HG02938 (cell line): ENCODE measurements at regions not wholly inside any gene's neighbourhood (a gene's known extent, or its start where the extent isn't known, plus 50 kb on each side); places are given as distances from the start of the nearest gene placed in this dataset.
"Not testable (repeated sequence)": the region's sequence is repeated elsewhere in the genome, so short reads cannot be mapped to it uniquely, and the experiment has no call there.

Source experiments
- ATAC-seq: cut with Tn5 transposase; IDR thresholded peaks from one replicate; pipeline ENCODE4 v1.9.1; 2021; ENCODE audit warnings: mild to moderate bottlenecking, moderate library complexity; ENCODE audit not compliant: unreplicated experiment

DNA sequence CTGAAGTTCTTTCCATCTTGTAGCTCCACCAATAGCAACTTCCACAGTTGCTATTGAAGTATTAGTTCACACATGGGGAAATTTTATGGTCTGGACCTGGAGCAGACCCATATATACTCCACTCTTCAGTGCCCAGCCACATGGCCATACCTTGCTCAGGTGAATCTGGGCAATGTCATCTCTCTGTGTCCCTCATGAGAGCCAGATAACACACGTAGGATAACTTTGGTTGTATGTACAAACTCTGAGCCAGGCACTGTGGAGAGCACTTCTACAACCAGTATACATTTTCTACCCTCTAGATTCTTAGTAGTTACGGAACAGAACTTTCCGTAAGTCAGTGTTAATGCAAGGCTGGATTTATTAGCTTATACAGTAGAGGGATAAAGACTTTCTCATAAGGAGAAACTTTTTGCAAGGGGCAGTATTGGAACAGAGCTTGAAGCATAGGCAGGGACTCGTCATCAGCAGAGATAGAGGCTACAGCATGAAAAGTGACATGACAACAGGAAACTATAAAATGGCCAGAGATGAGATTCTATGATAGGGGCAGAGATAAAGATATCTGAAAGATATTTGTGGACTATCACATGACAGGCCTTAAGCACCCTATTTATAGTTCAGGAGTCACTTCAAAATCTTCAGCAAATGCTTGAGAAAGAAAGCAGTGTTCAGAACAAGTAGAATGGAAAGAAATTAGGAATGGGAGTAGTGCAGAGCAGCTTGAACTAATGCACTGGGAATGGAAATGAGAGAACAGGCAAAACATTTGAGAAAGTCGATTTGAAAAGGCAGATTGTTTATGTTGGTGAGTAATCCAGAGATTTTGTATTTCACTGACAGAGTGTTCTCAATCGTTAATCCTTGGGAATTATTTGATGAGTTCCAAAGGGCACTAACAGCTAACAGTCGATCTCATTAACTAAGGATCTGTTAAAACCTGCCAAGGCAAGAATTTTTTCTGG, 481.8 kb downstream of the USP25 start:
- ATAC-seq: no peak

DNA sequence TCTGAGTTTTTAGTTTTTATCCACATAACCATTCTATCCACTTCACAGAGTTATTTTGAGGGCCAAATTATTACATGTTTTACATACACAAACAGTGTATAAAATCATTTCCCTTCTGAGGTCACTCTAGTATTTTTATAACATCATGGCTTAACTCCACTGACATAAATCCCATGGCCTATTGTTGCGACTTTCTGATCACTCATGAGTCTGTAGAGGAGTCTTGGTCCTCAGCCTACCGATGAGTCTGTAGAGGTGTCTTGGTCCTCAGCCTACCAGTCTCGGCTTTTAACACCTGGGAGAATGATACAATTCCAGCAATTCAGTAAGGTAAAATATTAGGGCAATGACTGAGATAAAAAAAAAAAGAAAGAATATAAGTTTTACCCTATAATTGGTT, 483.7 kb downstream of the USP25 start:
- no peak for ATAC-seq

DNA sequence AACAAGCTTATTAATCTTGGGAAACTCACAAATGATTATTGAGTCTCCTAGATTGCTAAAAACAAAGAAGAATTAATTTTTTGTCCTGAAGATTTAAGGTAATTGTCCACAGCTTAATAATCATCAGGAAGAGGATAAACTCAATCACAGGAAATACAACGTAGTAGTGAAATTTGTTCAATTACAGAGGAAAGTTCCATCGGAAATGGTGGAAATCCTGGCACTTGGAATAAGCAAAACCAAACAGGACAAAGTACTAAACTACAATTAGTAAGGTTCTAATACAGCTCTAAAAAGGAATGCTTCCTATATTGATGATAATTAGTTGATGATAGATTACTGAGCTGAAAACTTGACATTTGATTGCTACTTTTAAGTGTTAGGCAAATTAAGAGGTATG, 485.4 kb downstream of the USP25 start:
- ATAC-seq: no peak

DNA sequence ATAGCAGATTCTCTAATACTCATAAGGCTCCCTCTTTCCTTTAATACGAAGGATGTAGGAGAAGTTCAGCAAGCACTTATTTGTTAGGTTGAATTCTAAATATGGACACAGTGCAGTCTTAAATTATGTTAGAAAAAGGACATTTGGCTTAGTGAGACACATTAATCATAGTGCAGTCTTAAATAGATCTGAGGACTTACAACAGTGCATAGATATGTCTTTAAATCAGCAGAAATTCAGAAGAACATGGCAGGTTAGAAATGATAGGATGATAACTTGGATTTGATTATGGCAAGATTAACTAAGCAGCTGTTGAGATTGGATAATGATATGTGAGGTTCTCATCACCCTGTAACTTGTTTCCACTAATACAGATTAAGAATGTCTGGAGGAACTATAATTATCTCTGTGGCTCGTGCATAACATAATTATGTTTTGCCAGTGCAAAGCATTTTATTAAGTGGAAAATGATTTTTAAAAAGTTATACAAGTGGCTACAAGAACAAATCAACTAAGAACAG, 485.9 kb downstream of the USP25 start:
- ATAC-seq: no peak

DNA sequence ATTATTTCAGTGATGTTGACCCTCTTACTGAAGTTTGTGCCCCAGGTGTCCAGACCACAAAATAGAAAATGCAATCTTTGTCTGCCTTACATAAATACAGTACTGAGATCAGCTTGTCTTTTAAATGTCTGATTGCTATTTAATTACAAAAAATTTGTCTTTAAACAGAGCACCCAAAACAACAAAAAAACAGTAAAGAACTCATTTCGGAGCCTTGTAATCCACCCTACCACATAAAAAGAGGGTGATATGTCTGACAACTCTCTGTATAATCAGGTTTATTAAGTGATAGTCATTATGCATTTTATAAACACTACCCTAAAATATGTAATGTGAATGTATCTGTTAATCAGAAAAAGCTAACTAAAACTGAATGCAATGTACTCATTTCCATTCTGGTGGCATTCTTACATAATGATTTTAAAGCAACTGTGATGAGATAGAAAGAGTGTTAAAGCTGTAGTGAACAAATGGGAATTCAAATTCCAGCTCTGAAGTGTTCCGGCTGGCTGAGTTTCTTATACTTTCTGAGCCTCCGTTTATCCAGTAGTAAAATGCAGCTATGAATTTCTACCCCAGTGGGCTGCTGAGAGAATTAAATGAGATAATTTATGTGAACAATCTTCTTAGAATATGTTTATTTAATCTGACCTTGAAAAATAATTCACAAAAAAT, 486.6 kb downstream of the USP25 start:
- no peak for ATAC-seq

DNA sequence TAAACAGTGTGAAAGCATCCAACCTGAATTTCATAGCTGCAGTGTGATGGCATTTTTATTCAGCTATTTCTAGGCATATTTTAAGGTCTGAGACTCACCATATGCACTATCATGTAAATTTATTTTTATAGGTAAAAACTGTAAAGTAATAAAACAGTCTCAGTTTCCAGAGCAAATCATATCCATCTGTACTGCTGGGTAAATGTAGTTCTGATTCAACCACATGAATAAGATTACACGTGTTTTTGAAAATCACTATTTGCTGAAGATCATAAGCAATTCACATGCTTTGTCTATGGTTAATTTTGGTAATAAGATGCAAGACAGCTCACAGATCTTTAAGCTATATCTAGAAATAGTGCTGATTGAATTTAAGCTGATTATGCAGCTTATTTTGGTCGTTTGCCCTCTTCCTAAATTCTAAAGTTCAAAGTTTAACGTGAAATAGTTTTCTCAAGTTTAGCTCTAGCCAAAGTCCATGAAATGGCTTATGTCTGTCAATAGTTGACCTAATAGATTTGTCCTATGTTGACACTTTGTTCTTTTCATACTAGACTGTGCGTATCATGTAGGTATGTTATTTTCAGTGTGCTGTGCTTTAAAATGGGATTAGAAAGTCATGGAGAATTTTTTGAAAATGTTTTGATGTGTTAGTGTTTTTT, 489.0 kb downstream of the USP25 start:
- no peak for ATAC-seq

DNA sequence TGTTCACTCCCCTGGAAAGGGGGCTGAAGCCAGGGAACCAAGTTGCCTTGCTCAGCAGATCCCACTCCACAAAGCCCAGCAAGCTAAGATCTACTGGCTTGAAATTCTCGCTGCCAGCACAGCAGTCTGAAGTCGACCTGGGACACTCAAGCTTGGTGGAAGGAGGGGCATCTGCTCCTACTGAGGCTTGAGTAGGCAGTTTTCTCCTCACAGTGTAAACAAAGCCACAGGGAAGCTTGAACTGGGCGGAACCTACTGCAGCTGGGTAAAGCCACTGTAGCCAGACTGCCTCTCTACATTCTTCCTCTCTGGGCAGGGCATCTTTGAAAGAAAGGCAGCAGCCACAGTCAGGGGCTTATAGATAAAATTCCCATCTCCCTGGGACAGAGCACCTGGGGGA, 495.0 kb downstream of the USP25 start:
- not testable (repeated sequence) for ATAC-seq

DNA sequence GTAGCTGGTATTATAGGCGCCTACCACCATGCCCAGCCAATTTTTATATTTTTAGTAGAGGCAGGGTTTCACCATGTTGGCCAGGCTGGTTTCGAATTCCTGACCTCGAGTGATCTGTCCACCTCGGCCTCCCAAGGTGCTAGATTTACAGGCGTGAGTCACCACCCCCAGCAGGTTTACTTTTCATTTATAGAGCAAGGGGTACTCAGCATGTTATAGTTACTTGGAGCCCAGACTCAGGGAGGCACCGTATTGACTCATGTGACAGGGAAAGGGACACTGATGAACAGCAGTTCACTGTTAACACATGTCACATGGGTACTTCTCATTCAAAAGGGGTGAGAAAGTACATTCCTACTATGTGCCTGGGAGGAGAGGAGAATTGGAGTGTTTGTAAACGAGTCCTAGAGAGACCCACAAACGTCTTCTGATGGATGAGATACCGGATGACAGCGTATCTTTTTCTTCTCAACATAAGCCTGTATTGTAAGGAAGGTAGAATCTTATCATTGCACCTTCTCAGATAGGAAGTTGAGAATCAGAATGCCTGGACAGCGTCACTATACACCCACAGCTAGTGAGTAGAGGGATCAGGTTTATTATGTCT, 510.0 kb downstream of the USP25 start:
- ATAC-seq: no peak

DNA sequence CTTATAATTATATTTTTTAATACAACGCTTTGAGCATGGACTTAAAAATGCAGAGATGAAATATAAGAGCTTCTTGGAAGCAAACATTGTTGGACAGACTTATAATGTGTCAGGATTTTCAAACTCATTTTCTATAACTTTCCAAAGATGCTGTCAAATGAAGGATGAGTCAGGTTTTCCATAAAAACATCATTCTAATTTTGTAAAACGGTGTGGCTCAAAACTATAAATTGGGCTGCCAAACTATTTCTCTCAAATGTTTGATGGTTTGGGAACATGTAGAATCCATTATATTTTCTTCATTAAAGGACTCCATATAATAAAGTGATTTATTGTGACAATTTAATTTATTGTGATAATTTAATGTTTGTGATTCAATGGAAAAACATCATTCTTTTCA, 511.2 kb downstream of the USP25 start:
- ATAC-seq: no peak

DNA sequence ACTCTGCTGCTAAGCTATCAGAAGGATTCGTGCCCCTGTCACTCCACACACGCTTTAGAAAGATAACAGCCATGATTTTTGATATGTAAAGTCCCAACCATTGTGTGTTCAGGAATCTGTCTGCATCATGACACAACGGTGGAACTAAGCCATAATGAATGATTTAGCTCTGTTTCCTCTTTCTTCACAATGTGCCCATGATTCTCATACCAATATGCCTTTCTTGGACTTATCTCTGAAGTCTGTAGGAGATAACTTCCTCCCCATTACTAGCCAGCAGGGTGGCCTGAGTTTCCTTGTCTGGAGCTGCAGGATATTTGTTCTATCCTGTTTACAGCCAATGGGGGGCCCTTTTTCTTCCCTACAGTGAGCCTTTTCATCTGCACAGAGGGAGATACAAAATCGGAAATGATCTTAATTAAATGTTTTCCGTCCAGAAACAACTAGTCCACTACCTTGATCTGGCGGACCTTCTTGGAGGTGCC, 511.7 kb downstream of the USP25 start:
- no peak for ATAC-seq

DNA sequence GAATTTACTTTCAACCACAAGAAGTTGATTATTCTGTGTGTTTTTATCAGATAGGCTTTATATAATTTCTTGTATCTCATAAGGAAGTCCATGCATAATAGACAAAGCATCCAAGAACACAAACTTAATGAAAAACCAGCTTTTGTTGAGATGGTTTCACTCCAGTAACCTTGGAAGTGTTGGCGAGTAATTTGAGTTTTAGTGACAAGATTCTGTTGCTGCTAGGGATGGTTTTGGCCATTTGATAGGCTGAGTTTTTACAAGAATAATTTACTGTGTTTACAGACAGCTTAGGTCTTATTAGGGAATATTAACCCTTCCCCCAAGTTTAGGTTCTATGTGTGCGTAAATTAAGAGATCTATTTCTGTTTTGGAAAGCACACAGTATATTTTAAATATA, 513.6 kb downstream of the USP25 start:
- no peak for ATAC-seq

DNA sequence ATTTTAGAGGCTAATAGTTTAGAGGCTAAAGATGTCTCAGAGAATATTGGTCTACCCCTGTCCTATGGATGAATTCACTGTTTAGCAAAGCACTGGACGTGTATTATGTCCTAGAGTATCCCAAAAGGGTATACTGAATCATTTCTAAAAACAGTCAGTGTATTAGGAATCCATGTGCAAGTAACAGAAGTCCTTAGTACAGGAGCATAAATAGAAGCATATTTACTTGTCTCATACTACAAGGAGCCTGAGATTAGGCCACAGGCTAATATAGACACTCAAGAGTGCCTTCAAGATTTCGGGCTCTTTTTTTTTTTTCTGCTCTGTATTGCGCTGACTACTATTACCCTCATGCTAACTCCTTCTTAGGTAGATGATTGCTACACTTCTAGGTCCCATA, 518.9 kb downstream of the USP25 start:
- ATAC-seq: no peak

DNA sequence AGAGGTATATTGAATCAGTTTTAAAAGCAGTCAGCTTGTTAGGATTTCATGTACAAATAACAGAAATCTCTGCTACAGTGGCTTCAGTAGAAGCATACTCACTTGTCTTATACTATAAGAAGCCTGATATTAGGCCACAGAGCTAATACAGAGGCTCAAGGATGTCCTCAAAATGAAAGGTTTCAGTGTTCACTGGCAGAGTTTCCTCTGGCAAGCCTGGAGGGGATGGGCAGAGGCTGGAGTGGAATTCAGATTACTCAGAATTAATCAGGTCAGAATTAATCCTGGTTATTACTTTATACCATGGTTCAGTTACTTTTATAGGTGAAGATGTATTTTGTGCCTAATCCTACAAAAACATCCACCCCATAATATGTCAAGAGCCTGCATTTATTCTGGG, 520.5 kb downstream of the USP25 start:
- ATAC-seq: no peak

DNA sequence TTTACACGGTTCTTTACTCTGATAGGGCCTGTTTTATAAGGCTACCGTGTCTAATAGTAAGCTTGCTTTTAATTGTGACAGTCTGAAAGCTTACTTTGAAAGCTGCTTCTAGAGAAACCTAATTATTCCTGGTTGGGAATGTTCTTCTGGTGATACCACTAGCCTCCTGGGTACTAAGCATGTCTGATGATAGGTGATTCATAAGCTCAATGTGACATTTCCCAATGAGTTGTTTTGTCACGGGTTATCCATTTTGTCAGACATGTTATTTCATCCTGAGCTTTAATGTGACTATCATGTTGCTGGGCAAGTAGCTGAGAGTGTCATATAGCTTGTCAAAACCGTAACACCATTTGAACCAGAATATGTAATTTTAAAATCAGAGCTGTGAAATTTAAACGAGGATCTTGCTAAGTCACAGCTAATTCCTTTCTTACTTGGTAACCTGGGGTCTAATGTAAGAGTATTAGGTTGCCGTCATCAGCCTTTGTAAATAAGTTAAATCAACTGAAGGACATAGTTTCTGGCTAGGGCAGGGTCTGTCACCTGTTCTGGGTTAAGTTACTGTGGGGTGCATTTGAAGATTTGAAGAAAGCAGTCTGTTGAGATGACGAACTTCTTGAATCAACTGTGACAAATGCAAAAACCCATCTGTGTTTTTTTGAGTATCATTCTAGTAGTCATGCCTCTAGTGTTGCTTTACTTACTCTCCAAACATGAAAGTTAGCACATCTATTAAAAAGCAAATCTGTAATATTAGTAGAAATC, 529.2 kb downstream of the USP25 start:
- ATAC-seq: no peak

DNA sequence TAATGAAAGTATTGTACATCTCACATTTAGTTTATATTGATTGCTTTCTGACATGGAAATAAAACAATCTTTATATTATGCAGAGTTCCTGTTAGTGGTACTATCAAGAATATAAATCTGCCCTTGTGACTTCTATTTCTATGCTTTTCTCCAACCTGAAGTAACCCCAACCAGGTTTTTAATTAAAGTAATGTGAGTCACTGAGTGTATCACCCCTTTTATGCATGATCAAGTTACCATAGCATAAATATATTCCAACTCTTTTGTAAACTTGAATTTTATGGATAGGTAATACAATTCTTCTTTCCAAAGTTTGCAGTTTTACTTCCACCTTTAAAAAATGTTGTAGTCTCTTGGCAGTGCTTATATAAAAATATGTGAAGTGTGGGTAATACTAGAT, 532.3 kb downstream of the USP25 start:
- ATAC-seq: no peak

DNA sequence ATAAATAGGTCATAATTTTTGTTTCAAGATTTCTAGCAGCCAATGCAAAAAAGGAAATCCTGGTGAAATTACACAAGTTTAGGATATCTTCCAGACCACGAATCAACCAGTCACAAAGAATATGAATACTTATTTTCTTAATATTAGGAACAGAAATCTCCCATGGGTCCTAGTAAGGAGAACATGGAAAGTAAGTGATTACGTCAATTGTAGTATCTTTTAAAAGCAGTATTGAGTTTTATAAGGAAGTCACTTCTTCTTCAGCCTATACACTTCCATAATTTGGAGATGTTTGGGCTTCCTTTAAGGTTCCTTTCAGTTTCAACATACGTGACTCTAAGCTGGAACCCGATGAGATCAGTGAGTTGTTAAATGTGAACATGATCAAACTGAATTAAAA, 534.5 kb downstream of the USP25 start:
- no peak for ATAC-seq

DNA sequence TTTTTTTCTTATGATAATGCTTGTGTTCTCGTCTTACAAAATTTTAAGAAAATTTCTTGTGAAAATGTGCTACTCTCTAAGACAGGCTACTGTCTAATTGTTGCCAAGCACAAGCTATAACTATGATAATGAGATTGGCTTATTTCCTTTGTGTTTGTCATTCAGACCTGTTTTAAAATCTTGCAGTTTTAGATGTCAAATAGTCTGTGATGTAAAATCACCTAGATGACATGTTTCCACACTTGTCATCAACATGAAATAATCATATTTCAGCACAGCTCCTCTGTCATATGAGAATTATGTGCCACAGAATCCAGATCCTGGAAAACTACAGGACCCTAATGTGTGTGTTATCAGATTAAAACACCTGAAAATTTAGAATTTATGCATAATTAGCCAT, 539.7 kb downstream of the USP25 start:
- ATAC-seq: no peak

DNA sequence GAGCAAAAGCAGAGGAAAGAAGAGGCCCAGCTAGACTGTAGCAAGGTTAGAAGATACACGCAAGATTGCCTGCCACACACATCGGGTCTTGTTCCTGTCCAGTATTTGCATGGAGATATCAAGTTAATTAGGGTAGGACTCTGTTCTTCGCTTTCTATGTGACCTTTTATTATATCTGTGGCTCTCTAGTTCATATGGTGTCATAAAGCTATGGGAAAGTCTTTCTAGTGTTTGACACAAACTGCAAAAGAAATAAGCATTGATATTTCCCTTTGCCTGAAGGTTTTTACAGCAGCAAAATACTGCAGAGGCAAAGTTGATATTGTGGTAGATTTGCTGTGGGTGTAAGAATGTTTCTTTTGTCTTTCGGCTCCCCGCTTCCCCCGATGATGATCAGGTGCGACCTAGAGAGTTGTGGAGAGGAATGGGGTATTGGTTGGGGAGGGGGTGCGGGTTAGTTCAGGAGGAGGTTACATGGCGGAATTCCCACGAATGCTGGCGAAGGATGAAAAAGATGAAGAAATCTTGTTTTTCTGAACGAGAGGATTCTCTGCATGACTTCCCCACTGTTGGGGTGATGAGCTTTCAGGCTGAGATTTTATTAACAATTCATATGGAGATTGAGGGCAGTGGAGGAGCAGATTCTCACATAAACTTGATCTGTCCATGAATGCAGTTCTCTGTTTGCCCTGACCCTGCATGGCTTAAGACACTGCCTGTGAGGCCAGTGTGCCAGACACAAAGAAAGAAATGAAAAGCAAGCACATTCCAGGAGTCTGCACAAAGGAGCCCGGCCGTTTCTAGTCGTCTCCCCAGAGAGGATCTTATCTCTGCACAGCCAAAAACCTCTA, 550.2 kb downstream of the USP25 start:
- ATAC-seq: no peak

DNA sequence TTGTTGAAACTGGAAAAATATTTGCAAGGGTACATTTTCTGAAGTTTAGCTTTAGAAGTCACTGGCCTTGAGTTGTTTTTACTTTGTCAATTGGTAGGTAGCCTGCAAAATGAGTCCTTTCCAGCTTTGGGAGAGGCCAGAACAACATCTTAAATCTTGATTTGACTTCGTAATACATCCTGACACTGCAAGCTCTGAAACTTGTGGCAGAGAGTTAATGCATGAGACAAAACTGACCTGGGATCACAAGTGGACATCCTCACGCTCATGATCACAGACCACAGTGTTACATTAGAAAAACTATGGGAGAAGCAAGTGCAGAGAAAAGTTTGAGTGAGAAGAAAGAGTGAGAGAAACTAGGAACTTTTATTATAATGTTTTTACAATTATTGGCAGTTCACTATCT, 550.9 kb downstream of the USP25 start:
- ATAC-seq: no peak
